ENCODE measurements at regions not wholly inside any gene's neighbourhood (a gene's known extent, or its start where the extent isn't known, plus 50 kb on each side); places are given as distances from the start of the nearest gene placed in this dataset.

DNA sequence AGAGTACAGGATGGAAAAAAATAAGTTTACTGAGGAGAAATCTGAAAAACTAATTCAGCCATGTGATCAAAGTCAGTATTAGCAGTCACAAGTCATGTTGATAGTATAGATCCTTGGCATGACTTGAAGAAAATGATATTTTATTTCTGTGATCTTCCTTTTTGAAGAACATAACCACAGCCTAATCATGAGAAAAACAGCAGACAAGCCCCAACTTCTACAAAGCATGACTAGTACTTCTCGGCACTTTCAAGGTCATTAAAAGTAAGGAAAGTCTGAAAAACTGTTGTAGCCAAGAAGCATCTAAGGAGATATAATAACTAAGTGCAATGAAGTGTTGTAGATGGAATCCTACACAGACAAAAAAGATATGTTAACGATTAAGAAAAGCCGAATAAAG lies 264.1 kb upstream of the FOXG1 start:
- H4K91ac ChIP-seq (ENCODE audit: insufficient read depth, low read depth, low read length), result no peak overlapping the region
- H3K4ac ChIP-seq (ENCODE audit: low read depth, low read length), result no peak overlapping the region
- intact Hi-C loops (cut with micrococcal nuclease) (no loop called here), in situ Hi-C loops (cut with MboI; ENCODE audit: low sequenced_read_pairs) (no loop called here), dilution Hi-C loops (cut with HindIII; ENCODE audit: low sequenced_read_pairs, unreplicated experiment) (no loop called here)
- no CpG with 5 or more reads among the region's 3 CpGs for WGBS, 2 experiments (ENCODE audit: extremely low coverage in 2 of 2, insufficient read length in 1 of 2)
- no peak overlapping the region for H2BK5ac ChIP-seq (ENCODE audit: low read depth, low read length, poor library complexity, severe bottlenecking)
- TF ChIP-seq, protein P1, sequence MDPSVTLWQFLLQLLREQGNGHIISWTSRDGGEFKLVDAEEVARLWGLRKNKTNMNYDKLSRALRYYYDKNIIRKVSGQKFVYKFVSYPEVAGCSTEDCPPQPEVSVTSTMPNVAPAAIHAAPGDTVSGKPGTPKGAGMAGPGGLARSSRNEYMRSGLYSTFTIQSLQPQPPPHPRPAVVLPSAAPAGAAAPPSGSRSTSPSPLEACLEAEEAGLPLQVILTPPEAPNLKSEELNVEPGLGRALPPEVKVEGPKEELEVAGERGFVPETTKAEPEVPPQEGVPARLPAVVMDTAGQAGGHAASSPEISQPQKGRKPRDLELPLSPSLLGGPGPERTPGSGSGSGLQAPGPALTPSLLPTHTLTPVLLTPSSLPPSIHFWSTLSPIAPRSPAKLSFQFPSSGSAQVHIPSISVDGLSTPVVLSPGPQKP (IDR thresholded peaks at IDR 0.05; ENCODE audit: borderline replicate concordance, low read depth, low read length), result no peak
- TF ChIP-seq MAFK (IDR thresholded peaks at IDR 0.05; ENCODE audit: low read depth, low read length), result no peak
- no peak for TF ChIP-seq BHLHE40 (IDR thresholded peaks at IDR 0.05; ENCODE audit: low read depth, low read length)
- TF ChIP-seq RFX5 (IDR thresholded peaks at IDR 0.05; ENCODE audit: low read depth, low read length), result no peak
- TF ChIP-seq, protein P2, sequence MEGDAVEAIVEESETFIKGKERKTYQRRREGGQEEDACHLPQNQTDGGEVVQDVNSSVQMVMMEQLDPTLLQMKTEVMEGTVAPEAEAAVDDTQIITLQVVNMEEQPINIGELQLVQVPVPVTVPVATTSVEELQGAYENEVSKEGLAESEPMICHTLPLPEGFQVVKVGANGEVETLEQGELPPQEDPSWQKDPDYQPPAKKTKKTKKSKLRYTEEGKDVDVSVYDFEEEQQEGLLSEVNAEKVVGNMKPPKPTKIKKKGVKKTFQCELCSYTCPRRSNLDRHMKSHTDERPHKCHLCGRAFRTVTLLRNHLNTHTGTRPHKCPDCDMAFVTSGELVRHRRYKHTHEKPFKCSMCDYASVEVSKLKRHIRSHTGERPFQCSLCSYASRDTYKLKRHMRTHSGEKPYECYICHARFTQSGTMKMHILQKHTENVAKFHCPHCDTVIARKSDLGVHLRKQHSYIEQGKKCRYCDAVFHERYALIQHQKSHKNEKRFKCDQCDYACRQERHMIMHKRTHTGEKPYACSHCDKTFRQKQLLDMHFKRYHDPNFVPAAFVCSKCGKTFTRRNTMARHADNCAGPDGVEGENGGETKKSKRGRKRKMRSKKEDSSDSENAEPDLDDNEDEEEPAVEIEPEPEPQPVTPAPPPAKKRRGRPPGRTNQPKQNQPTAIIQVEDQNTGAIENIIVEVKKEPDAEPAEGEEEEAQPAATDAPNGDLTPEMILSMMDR (conservative IDR thresholded peaks at IDR 0.05; ENCODE audit: low read depth, low read length), result no peak
- TF ChIP-seq MXI1 (IDR thresholded peaks at IDR 0.05; ENCODE audit: borderline replicate concordance, low read depth, low read length), result no peak
- H3K4me3 ChIP-seq (ENCODE audit: insufficient read depth, low read depth, low read length), result no peak overlapping the region
- H3K9me3 ChIP-seq (ENCODE audit: control insufficient read depth, insufficient read depth, low read length), result peaks cover 5% of the 10 kb centered on the region; the same call in 1 of the 2 replicates
- ChIA-PET POLR2A (ENCODE audit: unreplicated experiment) (no interaction called here), CTCF (no interaction called here)
- H3K36me3 ChIP-seq (ENCODE audit: control insufficient read depth, insufficient read depth, low read length), result no peaks in the 10 kb centered on the region
- no peaks in the 10 kb centered on the region for H3K9me1 ChIP-seq (ENCODE audit: insufficient read depth, low read length)
- no peak overlapping the region for H2BK20ac ChIP-seq (ENCODE audit: low read depth, low read length)
- no peak overlapping the region for H4K8ac ChIP-seq (ENCODE audit: low read depth in 2 of 2, low read length in 2 of 2)
- no peak overlapping the region for H2BK120ac ChIP-seq (ENCODE audit: low read depth, low read length)
- H4K5ac ChIP-seq (ENCODE audit: low read depth, low read length), result no peak overlapping the region
- no peaks in the 10 kb centered on the region for H3K4me1 ChIP-seq (ENCODE audit: control insufficient read depth, insufficient read depth, low read length)
- H2AK9ac ChIP-seq (replicated peaks; ENCODE audit: low read depth, low read length, poor library complexity), result no peak overlapping the region
- no peaks in the 10 kb centered on the region for H3K79me1 ChIP-seq (ENCODE audit: low read depth in 1 of 2, low read length in 2 of 2)
- H2BK15ac ChIP-seq (ENCODE audit: low read depth, low read length), result no peak overlapping the region
- H3K23ac ChIP-seq (ENCODE audit: low read depth, low read length), result no peak overlapping the region
- no TSS peak for BruUV-seq (replicated peaks)
- no peak overlapping the region for H3K9ac ChIP-seq (ENCODE audit: low read depth, low read length)
- no peak overlapping the region for H3K56ac ChIP-seq (ENCODE audit: extremely low read depth, insufficient read depth, low read length)
- no peak overlapping the region for H3K27ac ChIP-seq (ENCODE audit: insufficient read depth, low read length)
- H2AK5ac ChIP-seq (ENCODE audit: low read depth, low read length), result no peak overlapping the region
- H3K4me2 ChIP-seq (ENCODE audit: low read depth, low read length), result no peak overlapping the region
- no peaks in the 10 kb centered on the region for H4K20me1 ChIP-seq (ENCODE audit: insufficient read depth, low read length)
- no peak overlapping the region for H3K18ac ChIP-seq (ENCODE audit: low read depth, low read length)
- ATAC-seq (ENCODE audit: low read depth), result no peak
- no peak overlapping the region for H2AFZ ChIP-seq (replicated peaks; ENCODE audit: low read length, poor library complexity)
- no peak overlapping the region for H3K14ac ChIP-seq (replicated peaks; ENCODE audit: low read depth, low read length)
- H3K27me3 ChIP-seq (ENCODE audit: control insufficient read depth, insufficient read depth, low read length), result no peaks in the 10 kb centered on the region
- no peak for DNase-seq

All from IMR-90 (cell line).